Uterus (tissue), 2 donors: ENCODE measurements at regions not wholly inside any gene's neighbourhood (a gene's known extent, or its start where the extent isn't known, plus 50 kb on each side); places are given as distances from the start of the nearest gene placed in this dataset.

Experiments
- CTCF ChIP-seq, 4 experiments: fragments of 200-600 bp in 2 of 4; fragments of 450-650 bp in 2 of 4; sonication (generic) in 2 of 4; IDR thresholded peaks; one replicate each; pipeline ENCODE4 v1.5.1; 2016 to 2019; ENCODE audit warnings: antibody characterized with exemption in 4 of 4, mild to moderate bottlenecking in 2 of 4, moderate library complexity in 1 of 4
- POLR2A ChIP-seq, 2 donors: fragments of 450-650 bp; IDR thresholded peaks; one replicate each; pipeline ENCODE4 v1.6.1; 2016; ENCODE audit warnings: antibody characterized with exemption in 2 of 2, mild to moderate bottlenecking in 1 of 2, moderate library complexity in 1 of 2

GRCh38 chr3:153714588-153715290 lies 406.5 kb upstream of the ARHGEF26 start:
- TF ChIP-seq POLR2A (IDR thresholded peaks at IDR 0.05) (no peak), CTCF (IDR thresholded peaks at IDR 0.05) (no peak)
